SKM-1 treated with dmso at 0.1 percent for 144 hours (cell line): ENCODE measurements at regions not wholly inside any gene's neighbourhood (a gene's known extent, or its start where the extent isn't known, plus 50 kb on each side); places are given as distances from the start of the nearest gene placed in this dataset.

Experiments
- DNase-seq: peaks from one replicate; lab custom pipeline; 2025; ENCODE audit not compliant: unreplicated experiment; lab: John Stamatoyannopoulos, UW

DNA sequence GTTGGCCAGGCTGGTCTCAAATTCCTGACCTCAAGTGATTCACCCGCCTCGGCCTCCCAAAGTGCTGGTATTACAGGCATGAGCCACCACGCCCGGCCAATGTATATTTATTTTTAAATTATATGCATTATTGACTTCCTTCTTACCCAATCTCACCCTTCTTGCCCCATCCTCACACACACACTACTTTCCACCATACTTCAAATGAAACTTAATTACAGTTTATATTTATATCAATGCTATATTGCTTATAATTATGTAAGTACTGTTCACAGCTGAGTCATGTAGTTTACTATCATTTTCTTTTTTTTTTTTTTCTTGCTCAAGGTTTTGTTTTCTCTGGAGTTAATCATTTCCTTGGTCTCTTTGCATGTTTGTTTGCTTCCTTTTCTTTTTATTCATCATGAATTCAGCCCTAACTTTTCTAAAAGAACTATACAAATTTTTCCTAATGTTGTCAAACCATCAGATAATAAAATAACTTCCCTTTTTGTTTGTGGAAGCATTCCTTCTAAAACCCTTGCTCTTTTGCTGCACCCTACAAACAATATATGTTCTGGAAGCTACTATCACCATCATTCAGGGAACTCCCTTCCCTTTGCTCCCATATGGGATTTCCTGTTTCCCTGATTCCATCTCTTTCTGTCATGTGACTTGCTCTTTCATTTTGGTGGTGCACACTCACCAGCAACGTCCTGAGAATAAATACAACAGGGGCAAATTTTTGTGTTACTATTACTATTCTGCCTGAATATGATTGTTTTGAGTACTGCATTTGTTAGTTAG, 201.7 kb upstream of the SASH1 start:
- no peak for DNase-seq

- no peak for DNase-seq
These were observed 199.8 kb upstream of the SASH1 start for GRCh38 chr6:148142821-148143220.

DNA sequence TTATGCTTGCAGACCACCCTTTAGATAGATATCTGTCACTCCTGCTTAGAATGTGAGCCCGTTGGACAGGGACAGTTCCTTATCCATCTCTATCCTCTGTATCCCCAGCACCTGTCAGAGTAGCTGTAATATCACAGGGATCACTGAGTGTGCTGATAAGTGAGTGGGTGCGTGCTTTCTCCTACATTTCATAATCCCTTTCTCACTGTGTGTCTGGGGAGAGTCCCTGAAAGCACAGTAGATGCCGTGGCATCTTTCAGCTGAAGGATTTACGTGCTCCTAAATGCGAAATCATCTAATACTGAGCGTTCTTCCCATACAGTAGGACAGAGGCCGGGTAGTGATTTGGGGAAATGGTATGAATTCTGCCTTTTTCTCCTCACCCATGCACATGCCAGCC, 198.9 kb upstream of the SASH1 start:
- DNase-seq, result no peak

GRCh38 chr6:148144917-148145521, 197.6 kb upstream of the SASH1 start:
- peak; percentile 38 for DNase-seq

GRCh38 chr6:148146717-148147462, 195.7 kb upstream of the SASH1 start:
- DNase-seq, result no peak

DNA sequence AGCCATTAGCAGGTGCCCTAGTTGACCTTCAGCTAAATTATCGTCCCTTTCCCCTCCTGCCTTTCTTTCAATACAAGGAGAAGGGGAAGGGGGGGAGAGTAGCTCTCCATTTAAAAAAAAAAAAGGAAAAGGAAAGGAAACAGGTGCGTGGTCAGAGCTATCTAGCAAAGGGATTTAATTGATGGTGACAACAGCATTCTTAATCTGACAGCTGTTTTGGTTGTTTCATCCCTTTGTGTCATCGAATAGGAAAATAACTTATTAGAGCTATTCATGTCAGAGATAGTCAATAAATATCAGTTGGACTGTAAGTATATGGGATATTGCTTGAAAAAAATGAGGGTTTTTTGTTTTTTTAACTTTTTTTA, 195.2 kb upstream of the SASH1 start:
- DNase-seq, result no peak

DNA sequence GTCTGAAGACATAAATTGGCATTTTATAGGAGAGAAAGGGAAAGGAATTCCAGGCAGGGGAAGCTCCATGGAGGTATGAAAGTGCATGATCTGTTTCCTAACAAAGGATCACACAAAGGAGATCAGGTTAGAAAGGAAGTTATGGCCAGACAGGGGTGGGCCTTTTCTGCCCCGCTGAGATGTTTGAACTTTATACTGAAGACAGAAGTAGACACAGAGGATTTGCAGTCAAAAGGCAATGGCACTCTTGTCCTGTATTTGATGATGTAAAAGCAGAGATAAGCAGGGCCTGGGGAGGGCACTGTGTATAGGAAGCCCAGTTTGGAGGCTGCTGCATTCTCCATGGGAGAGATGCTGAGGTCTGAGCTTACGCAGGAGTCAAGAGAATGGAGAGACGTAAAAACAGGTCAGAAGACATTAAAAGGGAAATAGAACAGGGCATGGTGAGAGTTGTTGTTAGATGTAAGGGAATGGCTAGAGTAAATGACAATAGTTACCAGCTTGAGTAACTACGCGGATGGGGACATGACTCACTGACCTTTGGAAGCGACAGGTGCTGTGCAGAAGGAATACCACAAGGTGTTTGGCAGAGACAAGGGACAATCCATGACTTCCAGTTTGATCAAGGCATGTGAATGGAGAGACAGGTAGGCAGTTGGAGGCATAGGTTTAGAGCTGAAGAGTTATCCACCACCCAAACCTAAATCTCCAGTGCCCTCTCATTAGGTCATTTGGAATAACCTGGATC, 190.6 kb upstream of the SASH1 start:
- no peak for DNase-seq

DNA sequence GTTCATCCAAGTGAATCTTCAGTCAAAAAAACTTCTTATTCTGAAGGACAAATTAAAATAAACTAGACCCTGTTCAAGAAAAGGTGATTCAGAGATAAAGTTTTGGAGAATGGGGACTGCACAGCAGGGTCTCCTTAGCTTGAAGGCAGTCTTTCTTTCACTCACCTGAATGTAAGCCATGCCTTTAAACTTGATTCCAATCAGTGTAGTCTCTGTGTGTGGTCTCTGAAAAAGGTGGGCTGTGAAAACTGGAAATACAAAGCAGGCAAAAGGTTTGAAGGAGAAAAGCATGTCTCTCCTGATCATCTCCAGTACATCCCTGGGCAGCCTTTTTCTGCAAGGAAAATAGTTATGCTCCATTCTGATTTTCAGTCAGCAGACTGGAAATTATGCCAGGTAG, 188.0 kb upstream of the SASH1 start:
- no peak for DNase-seq

GRCh38 chr6:148155293-148155692, 187.3 kb upstream of the SASH1 start:
- no peak for DNase-seq

DNA sequence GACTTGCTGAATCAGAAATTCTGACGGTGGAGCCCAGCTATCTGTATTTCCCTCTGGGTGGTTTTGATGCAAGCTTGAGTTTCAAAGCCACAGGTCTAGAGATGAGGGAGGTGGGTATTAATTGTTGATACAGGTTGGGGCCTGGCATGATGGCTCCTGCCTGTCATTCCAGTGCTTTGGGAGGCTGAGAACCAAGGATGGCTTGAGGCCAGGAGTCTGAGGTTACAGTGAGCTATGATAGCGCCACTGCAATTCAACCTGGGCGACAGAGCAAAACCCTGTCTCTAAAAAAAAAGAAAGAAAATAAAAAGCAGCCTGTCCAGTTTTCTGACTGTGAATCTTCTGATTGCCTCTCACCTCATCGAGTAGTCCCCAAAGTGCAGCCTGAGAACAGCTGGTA, 184.8 kb upstream of the SASH1 start:
- DNase-seq, result no peak

- DNase-seq, result no peak
These were observed 178.0 kb upstream of the SASH1 start for GRCh38 chr6:148164645-148165044.

- DNase-seq, result peak; percentile 45
These were observed 176.2 kb upstream of the SASH1 start for GRCh38 chr6:148166339-148166968.

- no peak for DNase-seq
These were observed 172.9 kb upstream of the SASH1 start for GRCh38 chr6:148169706-148170105.

GRCh38 chr6:148170286-148170685, 172.4 kb upstream of the SASH1 start:
- no peak for DNase-seq

- no peak for DNase-seq
These were observed 169.1 kb upstream of the SASH1 start for GRCh38 chr6:148173548-148173947.

DNA sequence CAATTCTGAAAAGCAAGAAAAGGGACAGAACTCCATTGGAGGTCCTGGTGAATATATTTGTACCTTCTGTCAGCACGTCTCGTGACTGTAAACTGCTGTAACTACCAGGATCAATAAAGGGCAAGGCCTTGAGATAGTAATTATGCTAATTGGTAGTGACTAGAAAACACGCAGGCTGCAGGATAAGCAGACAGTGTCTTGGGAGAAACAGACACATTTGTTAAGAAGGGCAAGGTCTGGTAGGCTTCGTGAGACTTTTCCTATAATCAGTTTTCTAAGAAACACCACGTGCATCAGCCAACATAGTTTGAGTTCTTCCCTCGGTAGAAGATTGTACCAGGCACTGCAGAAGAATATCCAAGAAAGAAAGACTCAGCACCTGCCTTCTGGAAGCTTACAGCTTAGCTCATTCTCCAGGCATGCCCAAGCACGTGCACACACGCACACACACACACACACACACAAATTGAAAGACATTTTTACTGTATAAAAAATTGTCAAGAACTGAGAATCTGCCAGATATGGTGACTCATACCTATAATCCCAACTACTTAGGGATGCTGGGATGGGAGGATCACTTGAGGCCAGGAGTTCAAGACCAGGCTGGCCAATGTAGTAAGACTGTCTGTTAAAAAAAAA, 167.0 kb upstream of the SASH1 start:
- DNase-seq, result no peak

- DNase-seq, result peak; percentile 34
These were observed 164.9 kb upstream of the SASH1 start for GRCh38 chr6:148177589-148178233.

GRCh38 chr6:148179786-148180185, 162.9 kb upstream of the SASH1 start:
- DNase-seq, result peak; percentile 27

DNA sequence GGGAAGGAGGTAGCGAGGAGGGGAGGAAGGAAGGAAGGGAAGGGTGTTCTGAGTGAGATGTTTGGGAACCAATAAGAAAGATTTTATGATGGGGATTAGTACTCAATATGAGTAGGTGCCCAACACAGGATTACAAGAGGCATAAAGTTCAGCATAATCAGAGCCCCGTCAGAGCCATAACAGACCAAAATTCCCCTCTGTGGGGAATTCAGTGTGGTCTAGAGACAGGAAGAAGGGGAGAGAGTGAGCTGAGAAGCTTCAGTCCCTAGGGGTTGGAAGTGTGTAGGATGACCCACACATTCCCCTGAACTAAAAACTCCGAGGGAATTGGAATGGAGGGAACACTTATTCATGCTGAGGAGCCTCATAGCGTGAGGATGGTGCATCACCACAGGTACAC, 160.3 kb upstream of the SASH1 start:
- DNase-seq, result no peak

DNA sequence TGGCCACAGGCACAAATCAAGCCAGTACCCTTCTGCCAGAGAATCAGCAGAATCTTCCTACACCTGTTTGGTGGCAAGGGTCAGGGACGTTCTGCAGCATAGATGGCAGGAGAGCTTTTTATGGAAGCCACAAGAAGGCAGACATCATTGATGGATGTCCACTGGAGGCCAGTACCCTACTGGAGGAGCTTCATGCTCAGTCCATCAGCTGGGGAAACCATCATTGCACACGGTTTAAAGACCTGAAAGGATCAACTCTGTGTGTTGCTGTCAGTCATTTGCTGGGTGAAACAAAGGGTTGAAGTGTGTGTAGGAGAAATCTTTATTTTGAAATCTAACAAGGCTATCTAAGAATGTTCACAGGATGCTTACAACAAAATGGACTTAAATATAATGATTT, 158.9 kb upstream of the SASH1 start:
- no peak for DNase-seq
